SK-N-SH treated with all-trans-retinoic acid at 6 μM for 48 hours (cell line): ENCODE measurements at regions not wholly inside any gene's neighbourhood (a gene's known extent, or its start where the extent isn't known, plus 50 kb on each side); places are given as distances from the start of the nearest gene placed in this dataset.

Experiments
- ATAC-seq: fragments of 200-7000 bp; cut with Tn5 transposase; 3 replicates; pipeline ENCODE4 v1.9.1; 2020; ENCODE audit warnings: mild to moderate bottlenecking, moderate library complexity
- ARNTL ChIP-seq: fragments of 450-650 bp; formaldehyde crosslinking; IDR thresholded peaks from 2 replicates; pipeline ENCODE4 v1.5.0; 2020; ENCODE audit warnings: low read depth, mild to moderate bottlenecking, moderate library complexity, borderline replicate concordance
- BACH2 ChIP-seq: fragments of 250-450 bp; sonication (Bioruptor Pico); IDR thresholded peaks from 2 replicates; pipeline ENCODE4 v1.9.0; 2021; ENCODE audit warnings: mild to moderate bottlenecking, borderline replicate concordance
- CSDC2 ChIP-seq: fragments of 250-450 bp; sonication (Bioruptor Pico); IDR thresholded peaks from 2 replicates; pipeline ENCODE4 v1.5.0; 2020; ENCODE audit warnings: mild to moderate bottlenecking, moderate library complexity
- CSRNP3 ChIP-seq: fragments of 250-450 bp; sonication (Bioruptor Pico); IDR thresholded peaks from 2 replicates; pipeline ENCODE4 v1.5.1; 2021; ENCODE audit warnings: mild to moderate bottlenecking, moderate library complexity
- ESRRG ChIP-seq: fragments of 250-450 bp; sonication (Bioruptor Pico); IDR thresholded peaks from 2 replicates; pipeline ENCODE4 v1.6.1; 2021; ENCODE audit warnings: mild to moderate bottlenecking
- GLIS3 ChIP-seq: fragments of 250-450 bp; sonication (Bioruptor Pico); IDR thresholded peaks from 2 replicates; pipeline ENCODE4 v1.5.0; 2020; ENCODE audit warnings: mild to moderate bottlenecking, moderate library complexity
- ISL1 ChIP-seq: fragments of 250-450 bp; sonication (Bioruptor Pico); IDR thresholded peaks from 2 replicates; pipeline ENCODE4 v2.1.2; 2022; ENCODE audit warnings: mild to moderate bottlenecking, moderate library complexity
- OSR1 ChIP-seq: fragments of 250-450 bp; sonication (Bioruptor Pico); IDR thresholded peaks from 2 replicates; pipeline ENCODE4 v1.8.0; 2022; ENCODE audit warnings: moderate library complexity, mild to moderate bottlenecking, inconsistent platforms
- PATZ1 ChIP-seq: fragments of 250-450 bp; sonication (Bioruptor Pico); IDR thresholded peaks from 2 replicates; pipeline ENCODE4 v1.8.0; 2020; ENCODE audit warnings: mild to moderate bottlenecking, moderate library complexity, borderline replicate concordance
- RARB ChIP-seq: fragments of 250-450 bp; sonication (Bioruptor Pico); IDR thresholded peaks from 2 replicates; pipeline ENCODE4 v1.8.0; 2021; ENCODE audit warnings: mild to moderate bottlenecking, moderate library complexity
- SNAI2 ChIP-seq: fragments of 250-450 bp; sonication (Bioruptor Pico); IDR thresholded peaks from 2 replicates; pipeline ENCODE4 v1.5.0; 2020; ENCODE audit warnings: mild to moderate bottlenecking, moderate library complexity
- TCF4 ChIP-seq: fragments of 250-450 bp; sonication (Bioruptor Pico); IDR thresholded peaks from 2 replicates; pipeline ENCODE4 v1.8.0; 2021; ENCODE audit warnings: mild to moderate bottlenecking, moderate library complexity, borderline replicate concordance
- TOX ChIP-seq: fragments of 250-450 bp; sonication (Bioruptor Pico); IDR thresholded peaks from 2 replicates; pipeline ENCODE4 v1.8.0; 2021; ENCODE audit warnings: mild to moderate bottlenecking, moderate library complexity, borderline replicate concordance
- TSHZ2 ChIP-seq: fragments of 250-450 bp; sonication (Bioruptor Pico); IDR thresholded peaks from 2 replicates; pipeline ENCODE4 v1.5.0; 2020; ENCODE audit warnings: mild to moderate bottlenecking, moderate library complexity
- ZC3H10 ChIP-seq: fragments of 250-450 bp; sonication (Bioruptor Pico); IDR thresholded peaks from 2 replicates; pipeline ENCODE4 v1.5.1; 2021; ENCODE audit warnings: mild to moderate bottlenecking, moderate library complexity
- ZFP3 ChIP-seq: fragments of 250-450 bp; sonication (Bioruptor Pico); IDR thresholded peaks from 2 replicates; pipeline ENCODE4 v1.5.0; 2020; ENCODE audit warnings: mild to moderate bottlenecking, moderate library complexity
- ZFP30 ChIP-seq: fragments of 450-650 bp; formaldehyde crosslinking; IDR thresholded peaks from 2 replicates; pipeline ENCODE4 v1.5.0; 2022; ENCODE audit warnings: mild to moderate bottlenecking, moderate library complexity
- ZNF565 ChIP-seq: fragments of 450-650 bp; formaldehyde crosslinking; conservative IDR thresholded peaks from 2 replicates; pipeline ENCODE4 v1.5.0; 2020; ENCODE audit warnings: low read depth, mild to moderate bottlenecking, moderate library complexity
- ZNF70 ChIP-seq: fragments of 450-650 bp; formaldehyde crosslinking; IDR thresholded peaks from 2 replicates; pipeline ENCODE4 v1.5.0; 2020; ENCODE audit warnings: mild to moderate bottlenecking, moderate library complexity
- ZNF8 ChIP-seq: fragments of 450-650 bp; formaldehyde crosslinking; IDR thresholded peaks from 2 replicates; pipeline ENCODE4 v1.5.0; 2020; ENCODE audit warnings: mild to moderate bottlenecking, moderate library complexity

- TF ChIP-seq GLIS3 (CRISPR knock-in tag) (no peak), ARNTL (CRISPR knock-in tag) (no peak), CSRNP3 (CRISPR knock-in tag) (no peak), ZNF565 (no peak), SNAI2 (no peak), TOX (CRISPR knock-in tag) (no peak), ISL1 (CRISPR knock-in tag) (no peak), ZNF8 (CRISPR knock-in tag) (no peak), ESRRG (no peak)
- TF ChIP-seq, all 23 proteins: peak for 0
- no peak for ATAC-seq
These were observed 174.1 kb upstream of the TMTC1 start for GRCh38 chr12:29957835-29958234.

GRCh38 chr12:29945904-29946303, 162.2 kb upstream of the TMTC1 start:
- ATAC-seq = no peak
- TF ChIP-seq TCF4 = no peak
- TF ChIP-seq ZFP30 (CRISPR knock-in tag) = no peak

GRCh38 chr12:29944269-29945000, 160.7 kb upstream of the TMTC1 start:
- TF ChIP-seq ZNF70 (CRISPR knock-in tag) (no peak), ZC3H10 (CRISPR knock-in tag) (no peak), TCF4 (no peak), ZFP3 (CRISPR knock-in tag) (no peak), OSR1 (CRISPR knock-in tag) (no peak), SNAI2 (no peak), ZNF8 (CRISPR knock-in tag) (no peak)
- TF ChIP-seq, all 23 proteins: peak for 0
- no peak for ATAC-seq

GRCh38 chr12:29943683-29944082, 159.9 kb upstream of the TMTC1 start:
- TF ChIP-seq SNAI2 (no peak), ARNTL (CRISPR knock-in tag) (no peak), TSHZ2 (CRISPR knock-in tag) (no peak), ISL1 (CRISPR knock-in tag) (no peak), ZNF565 (no peak), ZFP30 (CRISPR knock-in tag) (no peak), OSR1 (CRISPR knock-in tag) (no peak)
- ATAC-seq = no peak

GRCh38 chr12:29940811-29941210, 157.1 kb upstream of the TMTC1 start:
- ATAC-seq = no peak
- no peak for TF ChIP-seq RARB (CRISPR knock-in tag)
- TF ChIP-seq TOX (CRISPR knock-in tag) = no peak
- no peak for TF ChIP-seq OSR1 (CRISPR knock-in tag)
- TF ChIP-seq ARNTL (CRISPR knock-in tag) = no peak
- no peak for TF ChIP-seq ZFP30 (CRISPR knock-in tag)
- TF ChIP-seq ISL1 (CRISPR knock-in tag) = no peak
- TF ChIP-seq ZC3H10 (CRISPR knock-in tag) = no peak
- no peak for TF ChIP-seq TCF4
- no peak for TF ChIP-seq ESRRG
- TF ChIP-seq GLIS3 (CRISPR knock-in tag) = no peak
- TF ChIP-seq BACH2 (CRISPR knock-in tag) = no peak
- no peak for TF ChIP-seq ZNF8 (CRISPR knock-in tag)
- no peak for TF ChIP-seq SNAI2
- TF ChIP-seq ZFP3 (CRISPR knock-in tag) = no peak
- TF ChIP-seq CSDC2 (CRISPR knock-in tag) = no peak
- TF ChIP-seq PATZ1 (CRISPR knock-in tag) = no peak
- TF ChIP-seq ZNF70 (CRISPR knock-in tag) = no peak
- TF ChIP-seq, all 23 proteins: peak for 0
